GM06990 (cell line): ENCODE measurements at regions not wholly inside any gene's neighbourhood (a gene's known extent, or its start where the extent isn't known, plus 50 kb on each side); places are given as distances from the start of the nearest gene placed in this dataset.
"Not testable (repeated sequence)": the region's sequence is repeated elsewhere in the genome, so short reads cannot be mapped to it uniquely, and the experiment has no call there.

ENCODE experiments used
- DNase-seq: peaks from one replicate; pipeline ENCODE4 v3.0.0-alpha.2; 2011; ENCODE audit not compliant: insufficient read length; ENCODE audit errors: extremely low read depth
- H3K27me3 ChIP-seq: replicated peaks from 2 replicates; pipeline ENCODE4 v1.6.0; 2011; ENCODE audit warnings: low read length; ENCODE audit not compliant: control insufficient read depth, insufficient read depth
- H3K36me3 ChIP-seq: 2 replicates; pipeline ENCODE4 v1.5.1; 2011; ENCODE audit warnings: low read length; ENCODE audit not compliant: control insufficient read depth, insufficient read depth
- H3K4me3 ChIP-seq: replicated peaks from 2 replicates; pipeline ENCODE4 v1.5.1; 2011; ENCODE audit warnings: low read depth, mild to moderate bottlenecking, control low read depth, low read length
- CTCF ChIP-seq: IDR thresholded peaks from 2 replicates; pipeline ENCODE4 v1.5.1; 2011; ENCODE audit warnings: low read length, control low read depth, mild to moderate bottlenecking, inconsistent platforms; ENCODE audit not compliant: insufficient read depth, poor library complexity, severe bottlenecking

DNA sequence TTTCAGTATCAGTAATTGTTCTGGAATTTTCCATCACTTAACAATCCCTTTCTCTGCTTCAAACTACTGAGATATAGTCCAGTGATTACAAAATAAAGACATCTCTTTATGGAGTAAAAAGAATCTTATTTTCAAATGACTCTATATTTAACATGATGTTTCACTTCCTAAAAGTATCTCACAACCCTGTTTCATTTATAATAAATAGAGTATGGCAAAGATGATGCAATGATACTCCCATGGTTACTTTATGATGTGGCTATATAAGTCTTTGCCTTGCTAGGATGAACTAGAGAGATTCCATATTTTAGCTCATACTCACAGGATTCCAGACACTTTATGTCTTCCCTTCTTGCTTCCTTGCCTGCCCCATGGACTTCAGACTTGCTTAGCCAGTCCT, 953.5 kb upstream of the MDGA2 start:
- H3K4me3 ChIP-seq: no peak overlapping the region
- H3K27me3 ChIP-seq: no peaks in the 10 kb centered on the region
- no peak for DNase-seq
- no peaks in the 10 kb centered on the region for H3K36me3 ChIP-seq
- TF ChIP-seq CTCF: no peak

DNA sequence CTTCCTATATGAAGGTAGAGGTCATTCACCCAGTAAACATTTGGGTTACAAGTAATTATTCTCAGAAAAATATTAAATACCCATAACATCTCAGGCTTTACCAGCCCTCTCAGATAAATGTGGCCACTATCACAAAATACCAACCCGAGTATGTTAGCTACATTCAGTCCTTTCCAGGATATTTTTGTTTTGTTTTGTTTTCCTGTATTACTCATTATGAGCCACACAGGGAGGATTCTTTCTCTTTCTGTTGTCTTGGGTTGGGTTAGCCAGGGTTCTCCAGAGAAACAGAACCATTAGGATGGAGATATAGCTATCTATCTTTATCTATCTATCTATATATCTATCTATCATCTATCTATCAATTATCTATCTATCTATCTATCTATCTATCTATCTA, 947.6 kb upstream of the MDGA2 start:
- no peak for DNase-seq
- H3K27me3 ChIP-seq: no peaks in the 10 kb centered on the region

DNA sequence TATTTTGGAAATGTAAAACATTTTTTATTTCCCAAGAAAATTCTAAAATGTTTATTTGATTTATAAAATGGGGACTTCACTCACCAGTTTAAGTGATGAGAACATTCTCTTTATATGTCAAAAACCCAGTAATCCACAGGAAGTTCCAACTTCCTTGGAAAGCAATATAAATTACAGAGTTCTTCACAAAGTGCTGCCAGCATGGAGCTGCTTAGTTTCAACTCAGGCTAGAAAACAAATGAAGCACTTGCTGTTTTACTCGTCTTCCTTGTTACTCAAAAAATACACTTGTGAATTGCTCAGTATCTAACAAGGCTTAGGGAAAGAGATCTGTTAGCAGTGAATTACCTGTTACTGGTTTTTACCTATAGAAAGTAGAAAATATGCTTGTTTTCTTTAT, 942.7 kb upstream of the MDGA2 start:
- no peaks in the 10 kb centered on the region for H3K36me3 ChIP-seq
- H3K27me3 ChIP-seq: no peaks in the 10 kb centered on the region
- no peak for TF ChIP-seq CTCF
- H3K4me3 ChIP-seq: no peak overlapping the region
- DNase-seq: no peak

More for the DNA sequence above, 947.6 kb upstream of the MDGA2 start:
- no peak for TF ChIP-seq CTCF
- H3K4me3 ChIP-seq: no peak overlapping the region
- H3K36me3 ChIP-seq: no peaks in the 10 kb centered on the region

GRCh38 chr14:48616931-48617330, 941.5 kb upstream of the MDGA2 start:
- Histone ChIP-seq H3K36me3 (no peaks in the 10 kb centered on the region), H3K4me3 (no peak overlapping the region), H3K27me3 (no peaks in the 10 kb centered on the region)
- no peak for DNase-seq
- TF ChIP-seq CTCF: no peak

DNA sequence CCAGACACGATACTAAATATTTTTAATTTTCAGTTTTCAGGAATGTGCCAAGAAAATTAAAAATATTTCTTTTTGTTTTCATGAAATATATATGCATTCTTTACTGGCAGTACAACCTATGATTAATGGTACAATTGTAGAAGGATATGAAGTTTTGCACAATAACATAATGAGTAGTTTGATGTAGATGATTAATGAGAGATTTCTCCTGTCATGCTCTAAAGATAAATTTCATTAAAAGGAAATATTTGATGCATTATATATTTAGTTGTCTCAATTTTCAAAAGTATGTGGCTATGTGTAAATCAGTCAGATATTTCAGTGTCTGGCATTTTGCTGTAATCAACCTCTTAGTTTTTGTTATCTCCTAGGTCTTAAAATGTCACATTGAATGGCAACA, 940.2 kb upstream of the MDGA2 start:
- no peak for DNase-seq
- no peak for TF ChIP-seq CTCF
- Histone ChIP-seq H3K36me3 (no peaks in the 10 kb centered on the region), H3K27me3 (no peaks in the 10 kb centered on the region), H3K4me3 (no peak overlapping the region)

GRCh38 chr14:48614003-48614402, 938.6 kb upstream of the MDGA2 start:
- no peak for DNase-seq
- Histone ChIP-seq H3K36me3 (no peaks in the 10 kb centered on the region), H3K27me3 (no peaks in the 10 kb centered on the region), H3K4me3 (no peak overlapping the region)
- TF ChIP-seq CTCF: no peak

GRCh38 chr14:48606960-48607359, 931.6 kb upstream of the MDGA2 start:
- DNase-seq, H3K27me3 ChIP-seq, H3K4me3 ChIP-seq, H3K36me3 ChIP-seq: not testable (repeated sequence)
